DMS114 treated with DMSO at 0.1 percent for 48 hours (cell line): ENCODE measurements at regions not wholly inside any gene's neighbourhood (a gene's known extent, or its start where the extent isn't known, plus 50 kb on each side); places are given as distances from the start of the nearest gene placed in this dataset.

ENCODE experiments used
- DNase-seq: peaks from one replicate; lab custom pipeline; 2025; ENCODE audit not compliant: unreplicated experiment; lab: John Stamatoyannopoulos, UW

DNA sequence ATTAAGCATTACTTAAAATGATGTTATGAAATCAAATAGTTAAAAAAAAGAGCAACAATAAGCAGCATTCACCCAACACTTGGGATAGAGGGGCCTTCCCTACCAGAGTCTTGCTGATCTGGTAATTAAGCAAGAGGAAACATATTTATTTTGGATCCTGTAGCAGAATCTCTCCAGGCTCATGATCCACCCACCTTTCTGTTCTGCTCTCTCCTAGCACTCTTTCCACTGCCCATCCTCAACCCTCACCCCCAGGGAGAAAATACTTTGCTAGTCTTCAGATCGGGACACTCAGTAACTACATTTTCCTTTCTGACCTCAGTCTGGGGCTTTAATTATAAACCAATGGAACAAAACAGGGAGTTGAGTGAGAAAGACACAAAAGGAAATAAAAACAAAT lies 1541.9 kb downstream of the AACS start:
- DNase-seq: no peak

DNA sequence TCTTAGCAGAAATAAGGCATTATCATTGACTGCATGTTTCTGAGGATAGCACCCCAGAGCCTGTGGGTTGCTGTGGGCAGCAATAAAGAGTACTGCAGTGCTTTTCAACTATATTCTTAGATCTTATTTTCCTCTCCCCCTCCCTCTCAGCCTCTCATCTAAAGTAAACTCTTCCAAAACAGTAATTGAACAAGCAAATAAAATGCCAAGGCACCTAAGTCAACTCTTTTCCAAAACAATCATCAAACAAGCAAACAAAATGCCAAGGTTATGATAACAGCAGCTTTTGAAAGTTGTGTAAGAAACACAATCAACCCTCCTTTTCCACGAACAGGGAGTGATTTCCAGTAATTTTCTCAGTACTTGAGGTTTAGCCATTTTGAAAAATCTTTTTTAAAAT lies 1542.6 kb downstream of the AACS start:
- no peak for DNase-seq

DNA sequence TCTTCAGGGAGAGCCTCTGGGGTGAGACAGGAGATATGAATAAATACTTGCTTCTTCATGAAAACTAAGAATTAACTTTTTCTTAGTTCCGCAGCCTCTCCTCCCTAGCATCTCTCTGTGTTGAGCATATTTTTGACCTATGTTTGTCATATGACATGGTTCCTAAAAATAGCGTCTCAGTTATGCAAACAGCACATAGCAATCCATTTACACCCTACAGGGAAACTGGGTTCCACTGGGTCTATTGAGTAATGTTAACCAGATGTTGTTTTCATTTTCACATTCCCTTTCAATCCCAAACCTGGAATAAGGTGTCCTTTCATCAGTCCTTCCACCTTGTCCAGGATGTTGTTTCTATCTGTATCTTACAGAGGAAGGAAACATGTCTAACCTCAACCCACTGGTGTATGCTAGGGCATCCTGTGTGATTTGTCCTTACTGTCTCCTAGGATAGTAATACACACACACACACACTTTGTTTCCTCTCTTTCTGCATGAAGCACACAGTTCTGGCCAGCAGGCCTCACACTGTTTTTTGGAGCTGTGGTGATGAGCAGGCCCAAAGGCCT lies 1543.5 kb downstream of the AACS start:
- no peak for DNase-seq

DNA sequence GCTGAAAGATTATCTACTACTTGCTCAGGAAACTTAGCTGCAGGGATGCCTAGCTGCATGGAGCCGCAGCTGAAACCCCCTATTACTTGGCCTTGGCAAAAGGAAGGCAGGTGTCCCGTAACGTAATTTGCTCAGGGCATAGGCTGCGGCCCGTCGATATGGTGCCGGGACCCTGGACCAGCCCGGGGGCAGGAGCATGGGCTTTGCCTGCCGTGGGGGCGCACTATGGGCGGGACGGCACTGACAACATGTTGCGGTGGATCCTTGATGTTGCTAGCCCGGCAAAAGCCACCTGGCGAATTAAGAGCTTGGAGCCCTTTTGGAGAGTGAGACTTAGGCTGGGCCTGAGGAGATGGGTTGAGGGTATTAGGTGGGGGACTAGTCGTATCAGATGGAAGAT lies 1551.2 kb downstream of the AACS start:
- DNase-seq: no peak

DNA sequence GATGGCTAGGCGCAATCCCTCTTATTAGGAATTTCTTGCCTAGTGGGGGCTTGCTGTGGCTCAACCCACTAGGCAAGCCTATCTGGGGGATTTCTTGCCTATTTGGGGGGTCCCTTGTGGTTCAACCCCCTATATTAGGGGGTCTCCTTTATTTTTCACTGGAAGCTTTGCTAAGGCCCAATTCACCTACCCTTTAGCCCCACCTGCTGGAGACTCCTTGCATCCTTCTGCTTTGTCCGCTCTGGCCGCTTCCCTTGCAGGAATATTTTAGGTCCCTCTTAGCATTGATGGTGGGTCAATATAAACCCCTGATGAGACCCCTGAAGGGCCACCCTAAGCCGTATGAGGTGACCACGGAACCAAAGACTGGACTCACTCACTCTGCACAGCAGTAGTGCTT lies 1552.1 kb downstream of the AACS start:
- DNase-seq: peak; percentile 20

DNA sequence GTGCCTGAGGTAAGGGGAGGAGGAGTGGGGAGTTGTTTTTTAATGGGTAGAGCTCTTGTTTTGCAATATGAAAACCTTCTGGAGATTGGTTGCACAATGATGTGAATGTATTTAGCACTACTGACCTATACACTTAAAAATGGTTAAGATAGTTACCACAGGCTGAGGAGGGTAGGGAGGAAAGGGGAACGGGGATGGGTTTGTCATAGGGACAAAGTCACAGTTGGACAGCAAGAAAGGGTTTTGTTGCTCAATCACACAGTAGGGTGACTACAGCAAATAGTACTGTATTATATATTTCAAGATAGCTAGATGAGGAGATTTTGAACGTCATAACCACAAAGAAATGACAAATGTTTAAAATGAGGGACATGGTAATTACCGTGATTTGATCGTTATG lies 1562.4 kb downstream of the AACS start:
- no peak for DNase-seq

DNA sequence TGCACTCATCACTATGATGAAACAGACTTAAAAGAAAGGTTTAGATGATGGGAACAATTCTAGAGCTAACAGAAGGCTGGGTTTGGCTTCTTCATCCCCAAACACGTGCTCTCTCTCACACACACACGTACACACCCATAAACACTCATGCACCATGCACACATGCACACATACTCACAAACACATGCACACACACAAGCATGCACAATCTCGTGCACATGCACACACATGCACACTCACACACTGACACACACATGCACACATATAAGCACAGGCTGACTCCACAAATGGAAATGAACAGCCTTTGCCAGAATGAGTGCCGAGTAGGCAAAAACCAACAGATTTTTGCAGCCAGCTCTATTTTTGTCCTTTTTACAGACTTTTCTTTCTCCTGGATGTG lies 1571.6 kb downstream of the AACS start:
- no peak for DNase-seq

DNA sequence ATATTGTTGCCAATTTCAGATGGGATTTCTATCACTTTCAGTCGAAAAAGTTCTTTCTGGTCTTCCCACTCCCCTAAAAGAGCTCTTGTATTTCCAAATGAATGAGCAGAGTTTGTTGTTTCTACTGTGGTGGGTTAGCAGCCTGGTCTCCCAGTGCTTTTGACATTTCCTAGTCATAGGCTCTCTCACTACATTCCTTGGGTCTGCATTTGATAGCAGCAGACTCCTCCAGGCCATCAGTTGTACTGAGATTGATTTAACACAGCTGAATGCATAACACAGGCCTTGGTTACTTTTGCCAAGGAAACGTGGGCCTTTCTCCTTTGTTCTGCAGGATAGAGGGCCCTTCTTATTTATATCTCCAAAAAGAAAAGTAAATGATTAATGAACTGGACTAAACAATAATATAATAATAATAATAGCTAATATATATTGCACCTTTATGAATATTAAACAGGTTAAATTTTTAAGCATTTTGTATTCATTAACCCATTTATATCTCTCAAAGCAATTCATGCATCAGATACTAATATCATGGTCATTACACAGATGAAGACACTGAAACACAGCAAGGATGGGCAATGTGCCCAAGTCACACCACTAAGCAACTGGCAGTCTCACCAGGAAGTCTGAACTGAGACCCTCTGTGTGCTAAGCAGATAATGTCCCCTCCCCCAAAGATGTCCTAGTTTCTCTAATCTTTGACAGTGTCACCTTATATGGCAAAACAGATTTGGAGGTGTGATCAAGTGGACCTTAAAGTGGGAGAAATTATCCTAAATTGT lies 1579.2 kb downstream of the AACS start:
- no peak for DNase-seq

DNA sequence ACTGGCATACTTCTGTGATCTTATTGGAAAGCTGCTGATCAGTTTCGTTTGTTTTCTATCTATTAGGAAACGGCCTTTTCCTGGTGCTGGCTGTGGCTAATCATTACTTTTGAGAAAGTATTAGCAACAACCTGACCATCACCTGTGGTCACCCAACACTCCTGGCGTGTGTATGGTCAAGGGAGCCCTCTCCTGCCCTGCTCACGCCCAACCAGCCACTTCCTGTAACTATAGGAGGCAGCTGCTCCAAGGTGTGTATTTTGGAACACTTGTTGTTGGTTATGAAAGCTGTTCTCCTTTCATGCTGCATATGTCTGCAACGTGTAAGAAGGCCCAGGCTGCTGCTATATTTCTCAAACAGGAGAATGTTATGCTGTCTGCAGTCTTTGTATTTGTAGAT lies 1582.8 kb downstream of the AACS start:
- DNase-seq: no peak

DNA sequence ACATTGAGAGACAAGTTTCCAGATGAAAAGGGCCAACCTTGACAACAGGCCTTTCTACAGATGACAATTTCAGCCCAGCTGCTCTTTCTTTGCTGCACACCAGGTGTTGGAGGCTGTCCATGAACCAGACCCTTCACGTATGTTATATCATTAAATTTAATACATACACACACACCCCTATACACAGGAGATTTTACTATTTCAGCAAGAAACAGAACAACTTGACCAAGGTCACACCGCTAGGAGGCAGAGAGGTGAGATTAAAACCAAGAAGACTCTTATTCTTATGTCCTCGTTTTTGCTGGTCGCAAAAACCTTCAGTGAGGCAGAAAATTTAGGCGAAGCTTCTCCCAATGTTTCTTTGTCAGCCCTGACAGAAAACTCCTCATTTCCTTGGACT lies 1585.9 kb downstream of the AACS start:
- DNase-seq: no peak

DNA sequence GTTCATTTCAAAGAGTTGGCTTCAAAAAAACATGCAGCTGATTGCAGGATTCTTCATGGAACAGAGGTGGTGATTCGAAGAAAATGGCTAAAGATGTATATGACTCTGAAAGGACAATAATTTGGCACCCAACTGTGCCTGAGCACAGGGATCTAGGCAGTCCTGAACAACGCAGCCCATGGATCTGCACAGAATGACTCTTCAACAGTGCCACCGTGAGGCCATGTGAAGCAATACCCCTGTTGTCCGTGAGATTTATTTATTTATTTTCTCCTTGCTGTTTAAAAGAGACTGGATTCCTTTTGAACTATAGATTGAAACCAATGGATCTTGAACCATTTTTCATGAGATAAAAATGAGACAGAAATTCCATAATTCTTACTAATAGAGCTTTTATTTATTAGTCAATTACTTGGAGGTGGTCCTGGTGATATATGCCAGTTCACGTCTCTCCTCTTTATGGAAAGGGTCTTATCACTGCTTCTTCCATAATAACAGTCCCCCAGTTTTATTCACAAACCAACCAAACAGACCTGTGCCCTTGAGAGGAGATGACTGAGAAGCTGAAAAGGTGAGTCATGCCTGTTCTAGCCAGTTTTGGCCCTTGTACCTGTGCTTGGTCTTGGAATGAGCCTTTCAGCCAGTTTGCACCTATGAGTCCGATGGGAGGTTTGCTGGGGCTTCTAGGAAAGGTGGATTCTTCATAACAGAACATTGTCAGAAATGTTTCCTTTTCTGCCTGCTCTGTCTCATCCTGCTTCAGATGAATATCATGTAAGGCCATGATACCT lies 1598.3 kb downstream of the AACS start:
- DNase-seq: no peak

DNA sequence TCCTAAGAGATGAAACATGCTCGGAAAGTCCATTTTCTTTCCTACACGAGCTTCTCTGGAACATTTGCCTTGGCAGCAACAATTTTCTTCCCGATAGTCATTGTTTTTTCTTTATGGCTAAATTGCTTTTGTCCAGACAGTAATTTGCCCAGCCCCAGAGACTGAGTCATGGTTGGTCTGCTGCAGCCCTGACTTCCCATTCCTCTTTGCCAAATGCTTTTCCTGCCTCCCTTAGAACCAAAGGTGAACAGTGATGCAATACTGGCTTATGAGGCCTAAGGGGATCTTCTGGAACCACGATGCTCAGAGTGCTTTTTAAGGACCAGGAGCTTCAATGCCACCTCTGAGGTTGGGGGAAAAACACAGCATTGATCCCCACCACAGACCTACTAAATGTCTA lies 1599.6 kb upstream of the TMEM132C start:
- DNase-seq: no peak

DNA sequence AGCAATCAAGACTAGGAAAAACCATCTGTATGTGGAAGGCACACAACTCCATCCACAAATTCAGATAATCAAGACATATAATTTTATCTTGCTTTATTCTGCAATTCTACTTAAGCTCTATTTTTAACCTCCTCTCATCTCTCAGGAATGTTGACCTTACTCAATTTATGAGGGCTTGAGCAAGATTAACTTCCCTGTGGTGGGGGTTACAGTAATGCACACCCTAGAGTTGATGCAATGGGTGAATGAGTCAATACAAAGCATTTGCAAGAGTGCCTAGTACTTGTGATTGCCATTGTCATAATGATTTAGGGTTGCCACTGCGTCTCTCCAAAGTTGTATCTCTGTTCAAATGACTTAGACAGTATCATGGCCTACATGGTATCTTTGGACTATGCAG lies 1598.4 kb upstream of the TMEM132C start:
- DNase-seq: no peak

DNA sequence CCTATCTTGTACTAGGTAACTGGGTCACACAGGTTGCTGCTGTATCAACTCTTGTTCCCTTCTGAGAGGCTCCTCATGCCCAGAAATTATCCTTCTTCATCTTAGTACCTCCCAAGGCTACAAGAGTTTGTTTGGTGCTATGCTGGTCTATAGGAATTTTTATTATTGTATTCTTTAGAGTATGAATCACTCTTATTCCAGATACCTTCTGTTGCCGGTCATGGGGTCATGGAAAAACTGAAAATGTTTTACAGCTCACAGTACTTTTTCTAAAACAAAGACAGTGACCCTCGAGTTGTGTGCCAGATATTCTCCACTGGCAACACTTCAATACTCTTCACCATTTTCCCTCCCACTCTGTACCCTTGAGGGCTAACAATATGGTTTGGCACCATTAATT lies 1598.0 kb upstream of the TMEM132C start:
- DNase-seq: no peak

DNA sequence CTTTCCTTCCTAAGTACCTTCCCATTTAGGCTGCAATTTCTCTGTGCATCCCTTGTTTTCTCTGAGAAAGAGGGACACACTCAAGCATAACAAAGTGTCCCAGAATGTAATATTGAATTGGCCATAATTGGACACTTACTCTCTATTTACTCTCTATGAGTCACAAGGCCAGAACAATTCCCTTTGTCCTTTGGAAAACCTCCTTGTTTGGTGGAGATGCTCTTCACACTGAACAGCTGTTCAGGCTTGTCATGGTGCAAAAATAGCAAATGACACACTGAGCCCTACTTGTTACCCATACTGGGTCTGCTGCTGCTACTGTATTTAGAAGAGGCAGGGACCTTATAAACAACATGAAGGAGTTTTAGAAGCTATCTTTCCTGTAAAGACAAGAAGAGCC lies 1590.5 kb upstream of the TMEM132C start:
- no peak for DNase-seq

DNA sequence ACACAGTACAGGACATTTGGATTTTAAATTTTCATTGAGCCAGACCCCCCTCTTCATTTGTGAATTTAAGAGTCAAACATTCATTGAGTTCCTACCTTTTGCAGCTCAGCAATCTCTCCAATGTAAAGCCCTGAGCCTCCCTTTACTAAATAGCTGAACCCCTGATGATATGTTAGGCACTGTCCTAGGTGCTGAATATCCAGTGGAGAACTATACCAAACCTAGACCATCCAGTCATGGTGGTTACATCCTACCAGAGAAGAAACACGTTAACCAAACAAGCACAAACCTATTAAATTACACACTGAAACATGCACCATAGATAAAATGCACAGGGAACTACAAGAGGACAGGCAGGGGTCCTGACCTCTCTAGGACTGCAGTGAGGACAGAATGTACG lies 1585.3 kb upstream of the TMEM132C start:
- no peak for DNase-seq

DNA sequence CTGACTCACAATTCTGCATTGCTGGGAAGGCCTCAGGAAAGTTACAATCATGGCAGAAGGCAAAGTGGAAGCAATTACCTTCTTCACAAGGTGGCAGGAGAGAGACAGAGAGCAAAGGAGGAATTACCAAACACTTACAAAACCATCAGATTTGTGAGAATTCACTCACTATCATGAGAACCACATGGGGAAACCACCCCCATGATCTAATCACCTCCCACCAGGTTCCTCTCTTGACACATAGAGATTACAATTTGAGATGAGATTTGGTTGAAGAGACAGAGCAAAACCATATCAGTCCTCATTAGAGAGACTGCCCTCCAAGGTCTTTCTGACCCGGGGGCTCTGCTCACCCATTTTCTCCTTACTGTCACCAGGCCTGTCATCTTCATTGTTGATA lies 1582.3 kb upstream of the TMEM132C start:
- no peak for DNase-seq

DNA sequence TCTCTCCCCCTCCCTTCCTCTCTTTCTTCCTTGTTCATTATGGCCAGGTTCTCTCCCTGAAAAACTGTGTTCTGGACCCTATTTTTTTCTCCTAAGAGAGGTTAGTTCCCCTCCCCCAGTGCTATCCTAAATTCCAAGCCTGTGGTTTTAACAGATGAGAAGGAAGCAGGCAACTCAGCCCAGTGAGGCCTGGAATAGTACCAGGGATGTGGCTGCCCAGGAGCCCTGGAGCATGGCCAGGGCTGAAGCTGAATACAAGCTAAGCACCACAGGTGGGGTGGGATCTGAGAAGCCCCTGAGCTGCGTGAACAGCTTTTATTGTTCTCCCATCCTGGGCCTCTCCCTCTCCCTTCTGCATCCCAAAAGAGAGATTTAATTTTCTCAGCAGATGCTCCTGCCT lies 1581.3 kb upstream of the TMEM132C start:
- DNase-seq: no peak

DNA sequence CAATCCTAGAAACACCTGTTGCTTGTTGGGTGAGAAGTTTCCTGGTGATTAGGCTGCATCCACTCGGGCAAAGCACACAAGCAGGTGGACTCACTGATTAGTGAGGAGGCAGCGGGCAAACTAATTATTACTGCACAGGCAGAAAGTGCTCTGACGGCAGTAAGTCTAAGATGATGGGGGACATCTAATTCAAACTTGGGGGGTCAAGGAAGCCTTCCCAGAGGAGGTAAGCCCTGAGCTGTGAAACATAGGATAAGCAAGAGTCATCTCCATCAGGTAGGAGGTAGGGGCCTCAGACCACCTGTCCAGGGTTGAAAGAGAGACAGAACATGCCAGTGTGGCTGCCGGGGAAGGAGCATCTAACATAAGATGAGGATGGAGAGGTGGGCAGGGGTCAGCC lies 1578.4 kb upstream of the TMEM132C start:
- DNase-seq: no peak

DNA sequence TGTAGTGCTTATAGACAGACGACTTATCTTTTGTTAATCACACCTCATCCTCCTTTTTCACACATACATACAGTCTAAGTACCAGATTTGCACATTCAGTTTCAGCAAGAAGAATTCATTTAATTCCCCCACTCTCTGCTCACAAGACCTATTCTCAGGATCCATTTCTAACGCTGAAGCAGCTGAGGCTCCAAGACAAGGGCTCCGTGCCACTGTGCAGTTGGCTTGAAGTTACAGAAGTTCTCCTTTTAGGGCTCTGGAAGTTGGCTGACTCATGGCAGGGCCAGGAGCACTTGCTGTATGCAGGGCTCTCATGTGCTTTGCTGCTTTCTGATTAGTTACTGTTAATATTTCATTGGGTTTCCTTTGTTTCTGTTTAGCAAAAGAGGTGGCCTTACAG lies 1566.9 kb upstream of the TMEM132C start:
- no peak for DNase-seq

DNA sequence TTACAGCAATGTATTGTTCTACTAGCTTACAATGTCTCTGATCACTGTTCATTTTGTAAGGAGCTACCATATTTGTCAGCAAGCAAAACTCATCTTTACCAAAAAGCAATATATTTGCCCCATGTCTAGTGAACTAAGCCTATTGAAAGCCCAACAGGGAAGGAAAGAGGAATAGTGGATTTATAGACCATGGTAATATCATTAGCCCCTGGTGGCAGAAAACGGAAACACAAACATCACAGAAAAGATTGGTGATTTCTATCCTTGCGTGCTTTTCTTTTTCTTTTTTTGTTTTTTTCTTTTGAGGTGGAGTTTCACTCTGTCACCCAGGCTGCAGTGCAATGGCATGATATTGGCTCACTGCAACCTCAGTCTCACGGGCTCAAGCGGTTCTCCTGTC lies 1562.4 kb upstream of the TMEM132C start:
- DNase-seq: no peak

DNA sequence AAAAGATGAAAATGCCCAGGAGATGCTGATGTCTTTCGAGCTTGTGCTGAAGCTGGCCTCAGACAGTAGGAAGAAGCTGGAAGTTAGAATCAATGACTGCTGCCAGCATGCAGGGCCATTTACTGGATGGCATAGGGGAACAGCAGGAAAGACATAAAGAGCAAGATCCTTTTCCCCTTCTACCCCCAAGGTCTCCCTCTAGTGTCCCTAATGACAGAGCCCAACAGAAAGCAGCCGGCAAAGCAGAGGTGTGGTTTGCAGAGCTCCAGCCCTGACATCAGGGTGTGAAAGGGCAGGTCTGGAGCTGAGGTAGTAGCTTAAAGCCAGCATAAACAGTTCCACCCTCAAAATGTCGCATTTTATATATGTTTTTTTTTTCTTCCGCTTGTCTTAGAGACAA lies 1560.7 kb upstream of the TMEM132C start:
- DNase-seq: no peak
